Body of pancreas (tissue), 4 donors: ENCODE measurements at regions not wholly inside any gene's neighbourhood (a gene's known extent, or its start where the extent isn't known, plus 50 kb on each side); places are given as distances from the start of the nearest gene placed in this dataset.

Source experiments
- ATAC-seq: fragments of 150-250 bp; one replicate; pipeline ENCODE4 v1.9.1; 2016
- DNase-seq, 4 donors: peaks; one replicate each; pipeline ENCODE4 v3.0.0-alpha.2; 2019
- H3K27ac ChIP-seq, 4 donors: fragments of 200-600 bp; sonication (generic); 1 replicate in 3 of 4; 2 replicates in 1 of 4; pipeline versions ENCODE4 v1.5.1 to v1.6.1; 2016 to 2019; ENCODE audit warnings: mild to moderate bottlenecking in 1 of 4, mixed read lengths in 1 of 4, moderate library complexity in 1 of 4
- H3K27me3 ChIP-seq, 2 donors: fragments of 200-600 bp; sonication (generic); one replicate each; pipeline ENCODE4 v1.6.0; 2016; ENCODE audit warnings: mild to moderate bottlenecking in 1 of 2
- H3K36me3 ChIP-seq, 2 donors: fragments of 200-600 bp; sonication (generic); replicated peaks in 1 of 2; 2 replicates each; pipeline ENCODE4 v1.5.1; 2016; ENCODE audit warnings: low read depth in 2 of 2; ENCODE audit not compliant: insufficient read depth in 1 of 2
- H3K4me1 ChIP-seq: fragments of 200-600 bp; sonication (generic); one replicate; pipeline ENCODE4 v1.6.0; 2016
- H3K4me3 ChIP-seq, 2 donors: fragments of 200-600 bp; sonication (generic); 1 replicate in 1 of 2; 2 replicates in 1 of 2; pipeline ENCODE4 v1.5.1; 2016 to 2019
- H3K9me3 ChIP-seq, 3 donors: fragments of 200-600 bp; sonication (generic); 1 replicate in 2 of 3; 2 replicates in 1 of 3; pipeline ENCODE4 v1.5.1; 2016
- CTCF ChIP-seq, 7 experiments: fragments of 450-650 bp in 4 of 7; fragments of 200-600 bp in 3 of 7; sonication (generic) in 3 of 7; IDR thresholded peaks; one replicate each; pipeline ENCODE4 v1.5.1; 2016 to 2019; ENCODE audit warnings: antibody characterized with exemption in 7 of 7
- POLR2A ChIP-seq, 3 donors: fragments of 450-650 bp; IDR thresholded peaks; one replicate each; pipeline ENCODE4 v1.6.1; 2016; ENCODE audit warnings: antibody characterized with exemption in 3 of 3, mild to moderate bottlenecking in 2 of 3
- WGBS, 2 donors: methylation state at CpG; one replicate each; pipeline ENCODE4 v1.1.5; 2017; 5-methylcytosine and 5-hydroxymethylcytosine counted together
- intact Hi-C: fragments of 100-400 bp; cut with DNase I; formaldehyde crosslinking; loops from one replicate; pipeline ENCODE4 v1.15.1; 2023

GRCh38 chr18:47545613-47546012, 294.2 kb upstream of the SKOR2 start:
- Histone ChIP-seq H3K27ac (no peak overlapping the region), H3K27me3 (no peaks in the 10 kb centered on the region), H3K9me3 (no peaks in the 10 kb centered on the region), H3K4me1 (no peaks in the 10 kb centered on the region), H3K36me3 (no peaks in the 10 kb centered on the region), H3K4me3 (no peak overlapping the region)
- ATAC-seq (no peak), DNase-seq (no peak)
- intact Hi-C loops: no loop called here
- TF ChIP-seq CTCF (IDR thresholded peaks at IDR 0.05) (no peak), POLR2A (IDR thresholded peaks at IDR 0.05) (no peak)
- WGBS, 2 donors: 54 to 61% methylated on average over 6 of the region's 6 CpGs

GRCh38 chr18:47543080-47543479, 291.6 kb upstream of the SKOR2 start:
- Histone ChIP-seq H3K27me3 (no peaks in the 10 kb centered on the region), H3K27ac (no peak overlapping the region), H3K4me1 (no peaks in the 10 kb centered on the region), H3K36me3 (no peaks in the 10 kb centered on the region), H3K9me3 (no peaks in the 10 kb centered on the region), H3K4me3 (no peak overlapping the region)
- TF ChIP-seq POLR2A (IDR thresholded peaks at IDR 0.05): no peak
- TF ChIP-seq CTCF (IDR thresholded peaks at IDR 0.05): no peak
- ATAC-seq: no peak
- DNase-seq: no peak
- intact Hi-C loops: no loop called here
- 67 to 74% methylated on average over 3 of the region's 3 CpGs for WGBS, 2 donors

- ATAC-seq: no peak
Measured at GRCh38 chr18:47542551-47542950, 291.1 kb upstream of the SKOR2 start.

GRCh38 chr18:47531717-47532116, 280.3 kb upstream of the SKOR2 start:
- WGBS, 2 donors: 9 to 18% methylated on average over 11 to 27 of the region's 27 CpGs
- Histone ChIP-seq H3K27ac (no peak overlapping the region), H3K4me1 (no peaks in the 10 kb centered on the region), H3K27me3 (peaks cover 0 to 7% of the 10 kb centered on the region in 2 donors), H3K4me3 (no peak overlapping the region), H3K36me3 (no peaks in the 10 kb centered on the region), H3K9me3 (no peaks in the 10 kb centered on the region)
- no peak for ATAC-seq
- intact Hi-C loops: no loop called here
- no peak for TF ChIP-seq POLR2A (IDR thresholded peaks at IDR 0.05)
- no peak for TF ChIP-seq CTCF (IDR thresholded peaks at IDR 0.05)
- no peak for DNase-seq

More at GRCh38 chr18:47542551-47542950, 291.1 kb upstream of the SKOR2 start:
- WGBS, 2 donors: 35 to 53% methylated on average over 2 of the region's 2 CpGs
- no peak for TF ChIP-seq CTCF (IDR thresholded peaks at IDR 0.05)
- no peak for TF ChIP-seq POLR2A (IDR thresholded peaks at IDR 0.05)
- no peak overlapping the region for H3K4me3 ChIP-seq
- H3K4me1 ChIP-seq: no peaks in the 10 kb centered on the region
- H3K27ac ChIP-seq: no peak overlapping the region
- DNase-seq: no peak
- intact Hi-C loops: no loop called here
- no peaks in the 10 kb centered on the region for H3K9me3 ChIP-seq
- H3K27me3 ChIP-seq: no peaks in the 10 kb centered on the region
- no peaks in the 10 kb centered on the region for H3K36me3 ChIP-seq

GRCh38 chr18:47530695-47531094, 279.2 kb upstream of the SKOR2 start:
- intact Hi-C loops: no loop called here
- H3K36me3 ChIP-seq: no peaks in the 10 kb centered on the region

More at GRCh38 chr18:47530695-47531094, 279.2 kb upstream of the SKOR2 start:
- H3K27ac ChIP-seq: no peak overlapping the region
- DNase-seq (no peak), ATAC-seq (no peak)
- no peaks in the 10 kb centered on the region for H3K4me1 ChIP-seq
- TF ChIP-seq POLR2A (IDR thresholded peaks at IDR 0.05): no peak
- TF ChIP-seq CTCF (IDR thresholded peaks at IDR 0.05): no peak
- H3K9me3 ChIP-seq: no peaks in the 10 kb centered on the region
- no peak overlapping the region for H3K4me3 ChIP-seq
- 69 to 75% methylated on average over 3 of the region's 3 CpGs for WGBS, 2 donors
- peaks cover 0 to 7% of the 10 kb centered on the region in 2 donors for H3K27me3 ChIP-seq
